Activated CD4-positive, alpha-beta T cell treated with anti-CD3 and anti-CD28 coated beads for 36 hours (primary cell): ENCODE measurements at regions not wholly inside any gene's neighbourhood (a gene's known extent, or its start where the extent isn't known, plus 50 kb on each side); places are given as distances from the start of the nearest gene placed in this dataset.

Source experiments
- ATAC-seq: fragments of 200-7000 bp; cut with Tn5 transposase; one replicate; pipeline ENCODE4 v1.10.0; 2021; ENCODE audit warnings: mild to moderate bottlenecking, moderate library complexity
- CTCF ChIA-PET: fragments of 350-600 bp; sonication (Branson Sonifier 250); formaldehyde crosslinking; loops from one replicate; lab custom pipeline; 2021; ENCODE audit warnings: antibody characterized with exemption; lab: Charles Lee
- POLR2A ChIA-PET: fragments of 350-600 bp; sonication (Branson Sonifier 250); formaldehyde crosslinking; loops from one replicate; lab custom pipeline; 2021; ENCODE audit warnings: antibody characterized with exemption, inconsistent platforms; lab: Charles Lee
- DNase-seq: peaks from one replicate; pipeline ENCODE4 v3.0.0-alpha.2; 2020
- H3K27ac Mint-ChIP-seq: one replicate; pipeline ENCODE4 v1.8.0; 2021; ENCODE audit warnings: mixed read lengths
- H3K27me3 Mint-ChIP-seq: one replicate; pipeline ENCODE4 v1.8.0; 2021; ENCODE audit warnings: mixed read lengths
- H3K36me3 Mint-ChIP-seq: one replicate; pipeline ENCODE4 v1.8.0; 2021; ENCODE audit warnings: low read depth, mixed read lengths
- H3K4me1 Mint-ChIP-seq: one replicate; pipeline ENCODE4 v1.8.0; 2021; ENCODE audit warnings: mixed read lengths
- H3K4me3 Mint-ChIP-seq: one replicate; pipeline ENCODE4 v1.8.0; 2021; ENCODE audit warnings: mild to moderate bottlenecking, moderate library complexity, mixed read lengths
- H3K9me3 Mint-ChIP-seq: one replicate; pipeline ENCODE4 v1.8.0; 2021; ENCODE audit warnings: low read depth, mixed read lengths
- intact Hi-C, 2 experiments: fragments of 100-400 bp; cut with DNase I in 1 of 2; cut with micrococcal nuclease in 1 of 2; formaldehyde crosslinking; loops; one replicate each; pipeline versions ENCODE4 v1.14.2 to v1.15.1; 2022 to 2024; cut with DNase I, micrococcal nuclease

GRCh38 chr17:15039366-15039765 lies 225.8 kb downstream of the PMP22 start:
- POLR2A ChIA-PET = no interaction called here
- H3K27me3 Mint-ChIP-seq = peaks cover 1% of the 10 kb centered on the region
- no peaks in the 10 kb centered on the region for H3K4me1 Mint-ChIP-seq
- CTCF ChIA-PET = no interaction called here
- no peak overlapping the region for H3K4me3 Mint-ChIP-seq
- intact Hi-C loops = no loop called here
- H3K36me3 Mint-ChIP-seq = no peaks in the 10 kb centered on the region
- ATAC-seq (no peak), DNase-seq (no peak)
- H3K27ac Mint-ChIP-seq = no peak overlapping the region
- no peaks in the 10 kb centered on the region for H3K9me3 Mint-ChIP-seq

- H3K9me3 Mint-ChIP-seq = no peaks in the 10 kb centered on the region
- no peaks in the 10 kb centered on the region for H3K36me3 Mint-ChIP-seq
- CTCF ChIA-PET = no interaction called here
- ATAC-seq = no peak
- no peak for DNase-seq
- no peaks in the 10 kb centered on the region for H3K4me1 Mint-ChIP-seq
- POLR2A ChIA-PET = no interaction called here
- no peak overlapping the region for H3K27ac Mint-ChIP-seq
- intact Hi-C loops = no loop called here
- H3K4me3 Mint-ChIP-seq = no peak overlapping the region
- H3K27me3 Mint-ChIP-seq = peaks cover 1% of the 10 kb centered on the region
These were observed 226.5 kb downstream of the PMP22 start for GRCh38 chr17:15038656-15039055.

GRCh38 chr17:15036238-15036637 lies 228.9 kb downstream of the PMP22 start:
- no peaks in the 10 kb centered on the region for H3K9me3 Mint-ChIP-seq
- ChIA-PET CTCF (no interaction called here), POLR2A (no interaction called here)
- H3K36me3 Mint-ChIP-seq = no peaks in the 10 kb centered on the region
- H3K27ac Mint-ChIP-seq = no peak overlapping the region
- intact Hi-C loops = no loop called here
- no peaks in the 10 kb centered on the region for H3K4me1 Mint-ChIP-seq
- H3K4me3 Mint-ChIP-seq = no peak overlapping the region
- H3K27me3 Mint-ChIP-seq = peaks cover 10% of the 10 kb centered on the region
- ATAC-seq (no peak), DNase-seq (no peak)

GRCh38 chr17:15031975-15032374 lies 233.2 kb downstream of the PMP22 start:
- intact Hi-C loops = no loop called here
- CTCF ChIA-PET = no interaction called here
- POLR2A ChIA-PET = no interaction called here

GRCh38 chr17:15029469-15029868 lies 235.7 kb downstream of the PMP22 start:
- ChIA-PET CTCF (interaction anchor here (1.4 kb wide), 1 partner anchor 11 kb away, joined by 4 read pairs; no protein-coding TSS in a partner anchor), POLR2A (no interaction called here)
- peak; percentile 5 for DNase-seq
- H3K27ac Mint-ChIP-seq = no peak overlapping the region
- intact Hi-C loops = no loop called here
- no peak overlapping the region for H3K4me3 Mint-ChIP-seq
- ATAC-seq = no peak
- H3K36me3 Mint-ChIP-seq = no peaks in the 10 kb centered on the region
- no peaks in the 10 kb centered on the region for H3K4me1 Mint-ChIP-seq
- H3K27me3 Mint-ChIP-seq = peaks cover 16% of the 10 kb centered on the region
- no peaks in the 10 kb centered on the region for H3K9me3 Mint-ChIP-seq

More at GRCh38 chr17:15031975-15032374, 233.2 kb downstream of the PMP22 start:
- Mint-ChIP-seq H3K4me3 (no peak overlapping the region), H3K27ac (no peak overlapping the region), H3K9me3 (no peaks in the 10 kb centered on the region), H3K4me1 (no peaks in the 10 kb centered on the region), H3K27me3 (peaks cover 9% of the 10 kb centered on the region), H3K36me3 (no peaks in the 10 kb centered on the region)
- ATAC-seq (no peak), DNase-seq (no peak)

GRCh38 chr17:15027853-15028252 lies 237.3 kb downstream of the PMP22 start:
- intact Hi-C loops = no loop called here
- CTCF ChIA-PET = interaction anchor here (0.7 to 0.9 kb wide), 2 partner anchors 19 to 1272 kb away, joined by 3 read pairs; no protein-coding TSS in a partner anchor
- no peaks in the 10 kb centered on the region for H3K4me1 Mint-ChIP-seq
- peaks cover 15% of the 10 kb centered on the region for H3K27me3 Mint-ChIP-seq
- H3K4me3 Mint-ChIP-seq = no peak overlapping the region
- ATAC-seq (no peak), DNase-seq (no peak)
- no peaks in the 10 kb centered on the region for H3K9me3 Mint-ChIP-seq
- no peaks in the 10 kb centered on the region for H3K36me3 Mint-ChIP-seq
- POLR2A ChIA-PET = no interaction called here
- no peak overlapping the region for H3K27ac Mint-ChIP-seq

GRCh38 chr17:15026088-15026487 lies 239.0 kb downstream of the PMP22 start:
- POLR2A ChIA-PET = no interaction called here
- DNase-seq (no peak), ATAC-seq (no peak)
- H3K36me3 Mint-ChIP-seq = no peaks in the 10 kb centered on the region
- H3K27me3 Mint-ChIP-seq = peaks cover 10% of the 10 kb centered on the region
- no peak overlapping the region for H3K27ac Mint-ChIP-seq
- no peak overlapping the region for H3K4me3 Mint-ChIP-seq
- intact Hi-C loops = no loop called here
- CTCF ChIA-PET = no interaction called here
- no peaks in the 10 kb centered on the region for H3K9me3 Mint-ChIP-seq
- no peaks in the 10 kb centered on the region for H3K4me1 Mint-ChIP-seq

GRCh38 chr17:15023589-15024336 lies 241.4 kb downstream of the PMP22 start:
- Mint-ChIP-seq H3K27ac (no peak overlapping the region), H3K36me3 (no peaks in the 10 kb centered on the region), H3K4me1 (no peaks in the 10 kb centered on the region), H3K27me3 (peaks cover 10% of the 10 kb centered on the region), H3K4me3 (no peak overlapping the region), H3K9me3 (no peaks in the 10 kb centered on the region)
- intact Hi-C loops = no loop called here
- ChIA-PET CTCF (no interaction called here), POLR2A (interaction anchor here (0.6 kb wide), 1 partner anchor 1359 kb away, joined by 4 read pairs; no protein-coding TSS in a partner anchor)
- no peak for ATAC-seq
- no peak for DNase-seq

GRCh38 chr17:15019158-15019557 lies 246.0 kb downstream of the PMP22 start:
- Mint-ChIP-seq H3K9me3 (no peaks in the 10 kb centered on the region), H3K36me3 (no peaks in the 10 kb centered on the region), H3K27ac (no peak overlapping the region), H3K27me3 (peaks cover 3% of the 10 kb centered on the region), H3K4me3 (no peak overlapping the region), H3K4me1 (no peaks in the 10 kb centered on the region)
- ATAC-seq = no peak
- no peak for DNase-seq
- ChIA-PET CTCF (no interaction called here), POLR2A (no interaction called here)
- intact Hi-C loops = no loop called here

- DNase-seq (no peak), ATAC-seq (no peak)
- CTCF ChIA-PET = interaction anchor here (0.6 kb wide), 1 partner anchor 1512 kb away, joined by 3 read pairs; no protein-coding TSS in a partner anchor
- H3K9me3 Mint-ChIP-seq = no peaks in the 10 kb centered on the region
- H3K27me3 Mint-ChIP-seq = peaks cover 6% of the 10 kb centered on the region
- H3K27ac Mint-ChIP-seq = no peak overlapping the region
- H3K4me3 Mint-ChIP-seq = no peak overlapping the region
- intact Hi-C loops = no loop called here
- POLR2A ChIA-PET = no interaction called here
- no peaks in the 10 kb centered on the region for H3K36me3 Mint-ChIP-seq
- no peaks in the 10 kb centered on the region for H3K4me1 Mint-ChIP-seq
These were observed 252.7 kb downstream of the PMP22 start for GRCh38 chr17:15012351-15012980.

GRCh38 chr17:15009087-15009486 lies 256.0 kb downstream of the PMP22 start:
- no peaks in the 10 kb centered on the region for H3K9me3 Mint-ChIP-seq

GRCh38 chr17:15007147-15007553 lies 258.0 kb downstream of the PMP22 start:
- POLR2A ChIA-PET = no interaction called here
- Mint-ChIP-seq H3K27ac (no peak overlapping the region), H3K27me3 (peaks cover 6% of the 10 kb centered on the region), H3K36me3 (no peaks in the 10 kb centered on the region), H3K4me3 (no peak overlapping the region), H3K9me3 (no peaks in the 10 kb centered on the region), H3K4me1 (no peaks in the 10 kb centered on the region)
- CTCF ChIA-PET = no interaction called here
- ATAC-seq (no peak), DNase-seq (no peak)
- intact Hi-C loops = no loop called here

More at GRCh38 chr17:15009087-15009486, 256.0 kb downstream of the PMP22 start:
- ChIA-PET CTCF (interaction anchor here (0.6 to 1.5 kb wide), 2 partner anchors 19 to 1433 kb away, joined by 3 read pairs; no protein-coding TSS in a partner anchor), POLR2A (no interaction called here)
- peaks cover 6% of the 10 kb centered on the region for H3K27me3 Mint-ChIP-seq
- intact Hi-C loops = no loop called here
- DNase-seq (no peak), ATAC-seq (no peak)
- H3K27ac Mint-ChIP-seq = no peak overlapping the region
- no peaks in the 10 kb centered on the region for H3K36me3 Mint-ChIP-seq
- H3K4me1 Mint-ChIP-seq = no peaks in the 10 kb centered on the region
- H3K4me3 Mint-ChIP-seq = no peak overlapping the region
